HG02981 (cell line): ENCODE measurements at regions not wholly inside any gene's neighbourhood (a gene's known extent, or its start where the extent isn't known, plus 50 kb on each side); places are given as distances from the start of the nearest gene placed in this dataset.
"Not testable (repeated sequence)": the region's sequence is repeated elsewhere in the genome, so short reads cannot be mapped to it uniquely, and the experiment has no call there.

ENCODE experiments used
- ATAC-seq: cut with Tn5 transposase; IDR thresholded peaks from one replicate; pipeline ENCODE4 v1.9.1; 2021; ENCODE audit warnings: mild to moderate bottlenecking, moderate library complexity; ENCODE audit not compliant: unreplicated experiment

GRCh38 chr12:68984796-68985573 is 52.0 kb upstream of the CPM start:
- no peak for ATAC-seq

GRCh38 chr12:68997526-68997925 is 64.6 kb upstream of the CPM start:
- not testable (repeated sequence) for ATAC-seq

GRCh38 chr12:68998041-68998440 is 65.1 kb upstream of the CPM start:
- ATAC-seq, result no peak

- no peak for ATAC-seq
Measured at GRCh38 chr12:69000074-69000473, 67.1 kb upstream of the CPM start.

- ATAC-seq, result no peak
Measured at GRCh38 chr12:69000540-69001243, 67.7 kb upstream of the CPM start.

- ATAC-seq, result no peak
Measured at GRCh38 chr12:69001251-69001650, 68.3 kb upstream of the CPM start.

- ATAC-seq, result no peak
Measured at GRCh38 chr12:69002969-69003368, 70.0 kb upstream of the CPM start.

GRCh38 chr12:69003991-69004390 is 71.0 kb upstream of the CPM start:
- ATAC-seq, result no peak

GRCh38 chr12:69007101-69007854 is 74.3 kb upstream of the CPM start:
- ATAC-seq, result no peak

GRCh38 chr12:69007855-69008351 is 74.9 kb upstream of the CPM start:
- no peak for ATAC-seq

- ATAC-seq, result no peak
Measured at GRCh38 chr12:69008520-69008919, 75.5 kb upstream of the CPM start.

GRCh38 chr12:69014047-69014446 is 81.1 kb upstream of the CPM start:
- ATAC-seq, result no peak

GRCh38 chr12:69015017-69015416 is 82.0 kb upstream of the CPM start:
- no peak for ATAC-seq

GRCh38 chr12:69015831-69016230 is 82.9 kb upstream of the CPM start:
- no peak for ATAC-seq

- ATAC-seq, result no peak
Measured at GRCh38 chr12:69019082-69019481, 86.1 kb upstream of the CPM start.

GRCh38 chr12:69019910-69020309 is 86.9 kb upstream of the CPM start:
- ATAC-seq, result no peak

GRCh38 chr12:69022674-69023073 is 89.7 kb upstream of the CPM start:
- ATAC-seq, result no peak

- no peak for ATAC-seq
Measured at GRCh38 chr12:69023840-69024239, 90.9 kb upstream of the CPM start.

- ATAC-seq, result no peak
Measured at GRCh38 chr12:69024413-69024812, 91.4 kb upstream of the CPM start.

GRCh38 chr12:69024907-69025306 is 91.9 kb upstream of the CPM start:
- no peak for ATAC-seq

GRCh38 chr12:69026336-69026735 is 93.4 kb upstream of the CPM start:
- ATAC-seq, result no peak
